GM23248 (cell line): ENCODE measurements at regions not wholly inside any gene's neighbourhood (a gene's known extent, or its start where the extent isn't known, plus 50 kb on each side); places are given as distances from the start of the nearest gene placed in this dataset.
"Not testable (repeated sequence)": the region's sequence is repeated elsewhere in the genome, so short reads cannot be mapped to it uniquely, and the experiment has no call there.

Experiments
- DNase-seq: peaks from one replicate; pipeline ENCODE4 v3.0.0-alpha.2; 2015
- H2AFZ ChIP-seq: fragments of 200-600 bp; sonication (generic); 2 replicates; pipeline ENCODE4 v1.6.1; 2016; ENCODE audit warnings: antibody characterized with exemption
- H3F3A ChIP-seq: fragments of 200-600 bp; sonication (generic); 2 replicates; pipeline ENCODE4 v1.6.1; 2016; ENCODE audit warnings: mild to moderate bottlenecking, antibody characterized with exemption, mixed run types; ENCODE audit not compliant: insufficient read depth
- H3K27ac ChIP-seq: fragments of 200-600 bp; sonication (generic); 2 replicates; pipeline ENCODE4 v1.5.1; 2016; ENCODE audit warnings: mild to moderate bottlenecking
- H3K27me3 ChIP-seq: fragments of 200-600 bp; sonication (generic); replicated peaks from 2 replicates; pipeline ENCODE4 v1.6.1; 2016; ENCODE audit warnings: mild to moderate bottlenecking; ENCODE audit not compliant: insufficient read depth
- H3K36me3 ChIP-seq: fragments of 200-600 bp; sonication (generic); 2 replicates; pipeline ENCODE4 v1.6.1; 2016; ENCODE audit warnings: low read depth, mild to moderate bottlenecking
- H3K4me1 ChIP-seq: fragments of 200-600 bp; sonication (generic); 2 replicates; pipeline ENCODE4 v1.6.1; 2016; ENCODE audit warnings: mild to moderate bottlenecking; ENCODE audit not compliant: insufficient read depth
- H3K4me2 ChIP-seq: fragments of 200-600 bp; sonication (generic); one replicate; pipeline ENCODE4 v1.6.1; 2016; ENCODE audit warnings: mild to moderate bottlenecking; ENCODE audit not compliant: unreplicated experiment
- H3K4me3 ChIP-seq: fragments of 200-600 bp; sonication (generic); 2 replicates; pipeline ENCODE4 v1.5.1; 2016; ENCODE audit warnings: mild to moderate bottlenecking
- H3K79me2 ChIP-seq: fragments of 200-600 bp; sonication (generic); 2 replicates; pipeline ENCODE4 v1.6.1; 2016; ENCODE audit warnings: mild to moderate bottlenecking; ENCODE audit not compliant: insufficient read depth
- H3K9ac ChIP-seq: fragments of 200-600 bp; sonication (generic); 2 replicates; pipeline ENCODE4 v1.6.1; 2016; ENCODE audit warnings: mild to moderate bottlenecking
- H3K9me2 ChIP-seq: fragments of 200-600 bp; sonication (generic); 2 replicates; pipeline ENCODE4 v1.6.1; 2016; ENCODE audit warnings: mixed run types, mild to moderate bottlenecking, moderate library complexity; ENCODE audit not compliant: insufficient read depth
- H3K9me3 ChIP-seq: fragments of 200-600 bp; sonication (generic); one replicate; pipeline ENCODE4 v1.6.1; 2017; ENCODE audit warnings: low read depth
- H4K20me1 ChIP-seq: fragments of 200-600 bp; sonication (generic); 2 replicates; pipeline ENCODE4 v1.6.0; 2016; ENCODE audit not compliant: insufficient read depth
- EZH2 ChIP-seq: fragments of 200-600 bp; sonication (generic); IDR thresholded peaks from 2 replicates; pipeline ENCODE4 v1.6.1; 2018; ENCODE audit warnings: antibody characterized with exemption, mild to moderate bottlenecking; ENCODE audit not compliant: insufficient read depth, poor library complexity, severe bottlenecking
- EZH2phosphoT487 ChIP-seq: fragments of 200-600 bp; sonication (generic); IDR thresholded peaks from 2 replicates; pipeline ENCODE4 v1.6.1; 2018; ENCODE audit warnings: antibody characterized with exemption, moderate library complexity, mild to moderate bottlenecking, low read depth; ENCODE audit not compliant: insufficient read depth
- WGBS, 2 experiments: methylation state at CpG; one replicate each; pipeline ENCODE4 v1.1.6; 2015 to 2017; ENCODE audit warnings: low lambda C conversion rate in 2 of 2, low coverage in 1 of 2; ENCODE audit errors: missing lambda C conversion rate in 2 of 2; 5-methylcytosine and 5-hydroxymethylcytosine counted together
- in situ Hi-C: fragments of 300-500 bp; cut with MboI; formaldehyde crosslinking; loops from 2 replicates; pipeline ENCODE4 v1.15.0; 2020

- Histone ChIP-seq H3K9me3 (no peaks in the 10 kb centered on the region), H3F3A (no peaks in the 10 kb centered on the region), H3K27me3 (no peaks in the 10 kb centered on the region), H3K36me3 (no peaks in the 10 kb centered on the region), H3K9ac (no peak overlapping the region), H3K9me2 (no peaks in the 10 kb centered on the region), H4K20me1 (no peaks in the 10 kb centered on the region), H2AFZ (no peak overlapping the region), H3K4me1 (no peaks in the 10 kb centered on the region), H3K79me2 (no peaks in the 10 kb centered on the region), H3K27ac (no peak overlapping the region), H3K4me3 (no peak overlapping the region), H3K4me2 (no peak overlapping the region)
- TF ChIP-seq EZH2 = no peak
- TF ChIP-seq EZH2phosphoT487 = no peak
- in situ Hi-C loops = no loop called here
- WGBS, 2 experiments = 7 to 11% methylated on average over 1 of the region's 1 CpG
- DNase-seq = no peak
Observed at GRCh38 chrX:95536111-95536510, 1148.5 kb upstream of the DIAPH2 start.

- Histone ChIP-seq H3K4me3 (no peak overlapping the region), H3K9ac (no peak overlapping the region), H3K4me1 (no peaks in the 10 kb centered on the region), H3K27me3 (no peaks in the 10 kb centered on the region), H3K27ac (no peak overlapping the region), H4K20me1 (no peaks in the 10 kb centered on the region), H3K36me3 (no peaks in the 10 kb centered on the region), H3K9me2 (no peaks in the 10 kb centered on the region), H3K79me2 (no peaks in the 10 kb centered on the region), H2AFZ (no peak overlapping the region), H3K9me3 (no peaks in the 10 kb centered on the region), H3K4me2 (no peak overlapping the region), H3F3A (no peaks in the 10 kb centered on the region)
- DNase-seq = no peak
- TF ChIP-seq EZH2phosphoT487 (no peak), EZH2 (no peak)
- in situ Hi-C loops = no loop called here
Observed at GRCh38 chrX:95536661-95537060, 1148.0 kb upstream of the DIAPH2 start.

- H3K4me2 ChIP-seq = no peak overlapping the region
- H4K20me1 ChIP-seq = no peaks in the 10 kb centered on the region
- no peaks in the 10 kb centered on the region for H3K9me2 ChIP-seq
- no peaks in the 10 kb centered on the region for H3K27me3 ChIP-seq
- no peak overlapping the region for H3K9ac ChIP-seq
- in situ Hi-C loops = no loop called here
- 39 to 42% methylated on average over 3 of the region's 3 CpGs for WGBS, 2 experiments
- H3K4me1 ChIP-seq = no peaks in the 10 kb centered on the region
- no peaks in the 10 kb centered on the region for H3K9me3 ChIP-seq
- no peak overlapping the region for H3K4me3 ChIP-seq
- H3F3A ChIP-seq = no peaks in the 10 kb centered on the region
- no peaks in the 10 kb centered on the region for H3K79me2 ChIP-seq
- H3K36me3 ChIP-seq = no peaks in the 10 kb centered on the region
- H2AFZ ChIP-seq = no peak overlapping the region
- H3K27ac ChIP-seq = no peak overlapping the region
- DNase-seq = no peak
- TF ChIP-seq EZH2phosphoT487 = no peak
- no peak for TF ChIP-seq EZH2
Observed at GRCh38 chrX:95539041-95539440, 1145.6 kb upstream of the DIAPH2 start.

GRCh38 chrX:95549552-95549951, 1135.1 kb upstream of the DIAPH2 start:
- H3K27me3 ChIP-seq, H3F3A ChIP-seq, H4K20me1 ChIP-seq, H3K4me3 ChIP-seq, H3K9me2 ChIP-seq, H3K36me3 ChIP-seq, H2AFZ ChIP-seq, in situ Hi-C loops, H3K79me2 ChIP-seq, H3K9me3 ChIP-seq, H3K4me1 ChIP-seq, DNase-seq, H3K27ac ChIP-seq, H3K4me2 ChIP-seq, H3K9ac ChIP-seq: not testable (repeated sequence)
- 34 to 62% methylated on average over 6 to 17 of the region's 18 CpGs for WGBS, 2 experiments

- Histone ChIP-seq H3K9me3 (no peaks in the 10 kb centered on the region), H2AFZ (no peak overlapping the region), H3K36me3 (no peaks in the 10 kb centered on the region), H3K79me2 (no peaks in the 10 kb centered on the region), H3K27ac (no peak overlapping the region), H3K27me3 (no peaks in the 10 kb centered on the region), H3K4me2 (no peak overlapping the region), H4K20me1 (no peaks in the 10 kb centered on the region), H3K9me2 (no peaks in the 10 kb centered on the region), H3K4me3 (no peak overlapping the region), H3K9ac (no peak overlapping the region), H3F3A (no peaks in the 10 kb centered on the region), H3K4me1 (no peaks in the 10 kb centered on the region)
- 14 to 16% methylated on average over 2 of the region's 2 CpGs for WGBS, 2 experiments
- in situ Hi-C loops = no loop called here
- TF ChIP-seq EZH2phosphoT487 (no peak), EZH2 (no peak)
- no peak for DNase-seq
Observed at GRCh38 chrX:95585321-95585720, 1099.3 kb upstream of the DIAPH2 start.
